ENCODE measurements at regions not wholly inside any gene's neighbourhood (a gene's known extent, or its start where the extent isn't known, plus 50 kb on each side); places are given as distances from the start of the nearest gene placed in this dataset.
"Not testable (repeated sequence)": the region's sequence is repeated elsewhere in the genome, so short reads cannot be mapped to it uniquely, and the experiment has no call there.

DNA sequence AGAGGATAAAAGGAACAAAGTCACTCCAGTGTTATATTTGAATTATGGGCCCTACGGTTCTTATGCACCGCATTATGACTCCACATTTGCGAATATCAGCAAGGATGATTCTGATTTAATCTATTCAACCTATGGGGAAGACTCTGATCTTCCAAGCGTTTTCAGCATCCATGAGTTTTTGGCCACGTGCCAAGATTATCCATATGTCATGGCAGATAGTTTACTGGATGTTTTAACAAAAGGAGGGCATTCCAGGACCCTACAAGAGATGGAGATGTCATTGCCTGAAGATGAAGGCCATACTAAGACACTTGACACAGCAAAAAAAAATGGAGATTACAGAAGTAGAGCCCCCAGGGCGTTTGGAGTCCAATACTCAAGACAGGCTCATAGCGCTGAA, 113.4 kb downstream of the IL12A start:
- peaks cover 3 to 16% of the 10 kb centered on the region in 2 donors for H3K27me3 Mint-ChIP-seq
- H3K4me1 Mint-ChIP-seq (ENCODE audit: low read depth in 2 of 2); H3K27ac Mint-ChIP-seq; H3K9me3 Mint-ChIP-seq; H3K4me3 Mint-ChIP-seq; DNase-seq (ENCODE audit: low spot score); ATAC-seq; H3K36me3 Mint-ChIP-seq: not testable (repeated sequence)

DNA sequence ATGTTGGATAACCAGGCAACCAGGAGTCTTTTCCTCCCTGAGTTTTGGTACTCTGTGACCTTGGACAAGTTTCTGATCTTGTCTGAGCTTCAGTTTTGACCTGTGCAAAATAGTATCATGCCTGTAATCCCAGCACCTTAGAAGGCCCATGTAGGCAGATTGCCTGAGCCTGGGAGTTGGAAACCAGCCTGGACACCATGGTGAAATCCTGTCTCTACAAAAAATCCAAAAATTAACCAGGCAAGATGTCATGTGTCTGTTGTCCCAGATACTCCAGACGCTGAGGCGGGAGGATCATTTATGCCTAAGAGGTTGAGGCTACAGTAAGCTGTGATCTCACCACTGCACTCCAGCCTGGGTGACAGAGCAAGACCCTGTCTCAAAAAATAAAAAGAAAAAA, 114.8 kb downstream of the IL12A start:
- Mint-ChIP-seq H3K4me1 (ENCODE audit: low read depth in 2 of 2) (no peaks in the 10 kb centered on the region), H3K27me3 (peaks cover 3 to 16% of the 10 kb centered on the region in 2 donors), H3K9me3 (no peaks in the 10 kb centered on the region), H3K27ac (no peak overlapping the region), H3K4me3 (no peak overlapping the region), H3K36me3 (no peaks in the 10 kb centered on the region)
- no peak for DNase-seq (ENCODE audit: low spot score)
- no peak for ATAC-seq

DNA sequence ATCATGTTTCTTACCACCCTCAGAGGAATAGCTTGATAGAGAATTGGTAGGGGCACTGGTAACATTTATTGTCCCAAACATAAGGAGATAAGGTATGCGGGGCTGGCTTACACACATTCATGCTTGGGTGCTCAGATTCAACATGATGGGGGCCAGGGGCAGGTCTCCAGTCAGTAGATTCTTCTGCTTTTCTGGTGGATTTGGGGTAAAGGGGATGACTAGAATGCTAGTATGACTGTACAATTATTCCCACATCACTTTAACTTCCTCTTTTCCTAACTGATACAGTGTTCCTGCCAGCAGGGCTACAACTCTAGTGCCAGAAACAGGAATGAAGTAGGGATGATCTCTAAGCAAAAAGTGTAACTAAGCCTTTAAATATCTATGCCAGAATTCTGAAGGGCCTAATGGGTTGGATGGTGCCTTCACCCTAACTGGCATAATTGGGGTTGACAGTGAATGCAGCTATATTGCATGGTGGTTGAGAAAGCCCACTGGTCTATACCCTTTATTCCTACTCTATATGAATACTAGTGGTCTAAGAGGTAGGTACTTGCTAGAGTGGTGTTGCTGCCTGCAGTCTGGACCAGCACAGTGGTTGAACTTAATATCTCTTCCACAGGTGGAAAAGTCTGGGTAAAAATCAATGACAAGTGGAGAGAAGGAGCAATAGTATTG, 117.4 kb downstream of the IL12A start:
- Mint-ChIP-seq H3K4me1 (ENCODE audit: low read depth in 2 of 2) (no peaks in the 10 kb centered on the region), H3K27ac (no peak overlapping the region), H3K9me3 (no peaks in the 10 kb centered on the region), H3K27me3 (peaks cover 3 to 6% of the 10 kb centered on the region in 2 donors), H3K4me3 (no peak overlapping the region), H3K36me3 (no peaks in the 10 kb centered on the region)
- DNase-seq (ENCODE audit: low spot score) (no peak), ATAC-seq (peak in 1 of 2 donors; percentile 51)

DNA sequence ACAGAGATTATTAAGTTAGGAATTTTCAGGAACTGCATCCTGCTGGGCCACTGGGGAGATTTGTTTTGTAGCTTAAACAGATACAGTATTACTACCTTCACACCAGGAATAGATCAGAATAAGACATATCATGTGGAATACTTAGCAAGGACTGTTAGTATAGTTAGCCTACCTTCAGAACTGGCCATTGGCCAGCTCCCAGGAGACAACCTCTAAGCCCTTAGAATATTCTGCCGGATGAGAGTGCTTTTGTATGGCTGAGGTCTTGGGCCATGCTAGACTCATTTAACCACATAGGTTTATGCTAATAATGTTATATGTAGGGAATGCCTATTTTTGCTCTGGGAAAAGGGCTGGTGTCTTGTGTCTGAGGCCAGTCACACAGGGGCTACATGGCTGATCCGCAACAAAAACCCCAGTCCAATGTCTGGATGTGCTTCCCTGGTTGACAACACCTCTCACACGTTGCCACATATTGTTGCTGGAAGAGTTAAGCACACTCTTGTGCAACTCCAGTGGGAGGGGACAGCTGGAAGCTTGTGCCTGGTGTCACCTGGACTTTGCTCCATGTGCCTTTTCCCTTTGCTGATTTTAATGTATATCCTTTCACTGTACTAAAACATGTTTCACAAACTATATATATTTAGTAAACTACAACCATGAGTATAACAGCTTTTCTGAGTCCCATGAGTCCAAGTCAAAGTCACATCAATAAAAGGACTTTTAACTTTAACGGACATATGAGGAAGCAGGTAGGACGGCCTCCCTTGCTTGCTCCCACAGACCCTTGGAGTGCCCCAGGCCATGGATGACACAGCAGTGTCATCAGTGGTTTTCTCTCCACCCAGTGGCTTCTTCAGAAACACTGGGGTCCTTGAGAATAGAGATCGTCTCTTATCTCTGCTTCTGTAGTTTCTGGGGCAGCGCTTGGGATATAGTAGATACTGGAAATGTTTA, 118.0 kb upstream of the C3orf80 start:
- Mint-ChIP-seq H3K27me3 (no peaks in the 10 kb centered on the region), H3K9me3 (no peaks in the 10 kb centered on the region), H3K27ac (no peak overlapping the region), H3K36me3 (no peaks in the 10 kb centered on the region), H3K4me3 (no peak overlapping the region), H3K4me1 (ENCODE audit: low read depth in 2 of 2) (no peaks in the 10 kb centered on the region)
- ATAC-seq = peak in 1 of 2 donors; percentile 32
- no peak for DNase-seq (ENCODE audit: low spot score)

DNA sequence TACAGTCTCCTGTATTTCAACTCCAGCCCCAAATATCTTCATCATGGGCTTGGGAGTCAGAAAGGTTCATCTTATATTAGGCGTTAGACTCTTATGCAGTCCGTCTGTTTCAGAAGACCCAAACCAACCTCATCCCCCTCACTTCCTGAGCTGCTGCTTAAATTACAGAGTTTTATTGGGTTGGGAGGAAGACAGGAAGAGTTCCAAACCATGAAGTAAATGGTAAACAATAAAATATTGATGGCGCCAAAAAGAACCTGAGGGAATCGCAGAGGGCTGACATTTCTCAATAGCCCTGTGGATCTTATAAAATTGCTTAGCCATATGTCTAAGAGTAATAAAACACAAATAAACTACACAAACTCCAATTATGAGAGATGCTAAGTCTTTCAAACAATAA, 116.9 kb upstream of the C3orf80 start:
- H3K9me3 Mint-ChIP-seq = no peaks in the 10 kb centered on the region
- no peaks in the 10 kb centered on the region for H3K27me3 Mint-ChIP-seq
- no peak overlapping the region for H3K27ac Mint-ChIP-seq
- no peak overlapping the region for H3K4me3 Mint-ChIP-seq
- no peak for DNase-seq (ENCODE audit: low spot score)
- H3K36me3 Mint-ChIP-seq = no peaks in the 10 kb centered on the region
- no peak for ATAC-seq
- no peaks in the 10 kb centered on the region for H3K4me1 Mint-ChIP-seq (ENCODE audit: low read depth in 2 of 2)

DNA sequence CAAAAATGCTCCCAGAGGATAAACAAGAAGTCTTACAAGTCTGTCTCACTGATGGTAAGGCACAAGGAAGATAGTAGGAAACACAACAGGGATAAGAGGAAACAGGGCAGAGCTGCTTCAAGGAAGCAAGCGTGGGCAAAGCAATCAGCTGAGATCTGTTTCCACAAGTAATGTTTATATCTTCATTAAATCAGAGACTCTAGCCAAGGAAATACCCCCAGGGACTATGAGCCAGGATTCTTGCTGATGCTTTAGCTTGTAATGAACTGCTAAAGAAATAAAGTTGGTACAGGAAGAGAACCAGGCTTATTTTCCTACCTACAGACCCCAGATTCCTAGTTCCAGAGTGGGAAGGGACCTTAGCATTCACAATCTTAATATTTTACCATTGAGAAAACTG, 112.7 kb upstream of the C3orf80 start:
- DNase-seq (ENCODE audit: low spot score) (no peak), ATAC-seq (no peak)
- Mint-ChIP-seq H3K4me1 (ENCODE audit: low read depth in 2 of 2) (no peaks in the 10 kb centered on the region), H3K4me3 (no peak overlapping the region), H3K27me3 (peaks cover 4 to 5% of the 10 kb centered on the region in 2 donors), H3K36me3 (no peaks in the 10 kb centered on the region), H3K9me3 (no peaks in the 10 kb centered on the region), H3K27ac (no peak overlapping the region)

DNA sequence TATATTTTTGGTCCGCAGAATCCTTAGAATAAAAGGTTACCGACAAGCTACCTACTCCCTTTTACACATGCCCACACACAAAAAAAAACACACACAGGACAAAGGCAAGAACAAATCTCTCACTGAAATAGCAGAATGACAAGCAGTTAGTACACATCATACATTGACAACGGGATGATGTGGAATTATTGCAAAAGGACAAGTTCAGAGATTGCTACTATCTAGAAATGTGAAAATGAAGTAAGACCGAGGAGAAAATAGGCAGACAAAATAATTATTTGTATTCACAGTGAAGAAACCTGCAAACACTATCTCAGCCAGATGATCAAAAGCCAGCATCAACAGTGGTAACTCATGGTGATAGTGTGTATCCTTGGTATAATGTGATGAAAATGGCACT, 112.2 kb upstream of the C3orf80 start:
- Mint-ChIP-seq H3K9me3 (no peaks in the 10 kb centered on the region), H3K36me3 (no peaks in the 10 kb centered on the region), H3K27me3 (peaks cover 5 to 9% of the 10 kb centered on the region in 2 donors), H3K4me3 (no peak overlapping the region), H3K4me1 (ENCODE audit: low read depth in 2 of 2) (no peaks in the 10 kb centered on the region), H3K27ac (no peak overlapping the region)
- no peak for DNase-seq (ENCODE audit: low spot score)
- no peak for ATAC-seq

DNA sequence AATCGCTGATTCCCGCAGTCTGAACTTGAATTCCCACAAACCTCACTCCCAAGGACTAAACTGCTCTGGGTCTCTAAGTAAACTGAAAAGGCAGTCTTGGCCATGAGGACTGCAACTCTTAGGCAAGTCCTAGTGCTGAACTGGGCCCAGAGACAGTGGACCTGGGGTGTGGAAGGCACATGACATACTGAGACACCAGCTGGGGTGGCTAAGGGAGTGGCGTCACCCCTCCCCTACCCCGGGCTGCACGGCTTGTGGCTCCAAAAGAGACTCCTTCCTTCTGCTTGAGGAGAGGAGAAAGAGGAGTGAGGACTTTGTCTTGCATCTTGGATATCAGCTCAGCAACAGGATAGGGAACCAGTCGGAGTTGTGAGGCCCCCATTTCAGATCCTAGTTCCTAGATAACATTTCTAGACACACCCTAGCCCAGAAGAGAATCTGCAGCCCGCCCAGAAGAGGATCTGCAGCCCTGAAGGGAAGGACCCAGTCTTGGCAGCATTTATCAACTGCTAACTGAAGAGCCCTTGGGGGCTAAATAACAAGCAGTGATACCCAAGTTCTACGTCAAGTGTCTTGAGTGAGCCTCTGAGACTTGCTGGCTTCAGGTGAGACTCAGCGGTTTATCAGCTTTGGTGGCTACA, 110.7 kb upstream of the C3orf80 start:
- H3K27me3 Mint-ChIP-seq = peaks cover 5 to 20% of the 10 kb centered on the region in 2 donors
- ATAC-seq (peak in 1 of 2 donors; percentile 40), DNase-seq (ENCODE audit: low spot score) (no peak)
- H3K4me1 Mint-ChIP-seq (ENCODE audit: low read depth in 2 of 2) = no peaks in the 10 kb centered on the region
- H3K4me3 Mint-ChIP-seq = no peak overlapping the region
- peaks cover 3% of the 10 kb centered on the region for H3K9me3 Mint-ChIP-seq
- peaks cover 5% of the 10 kb centered on the region for H3K36me3 Mint-ChIP-seq
- H3K27ac Mint-ChIP-seq = no peak overlapping the region

DNA sequence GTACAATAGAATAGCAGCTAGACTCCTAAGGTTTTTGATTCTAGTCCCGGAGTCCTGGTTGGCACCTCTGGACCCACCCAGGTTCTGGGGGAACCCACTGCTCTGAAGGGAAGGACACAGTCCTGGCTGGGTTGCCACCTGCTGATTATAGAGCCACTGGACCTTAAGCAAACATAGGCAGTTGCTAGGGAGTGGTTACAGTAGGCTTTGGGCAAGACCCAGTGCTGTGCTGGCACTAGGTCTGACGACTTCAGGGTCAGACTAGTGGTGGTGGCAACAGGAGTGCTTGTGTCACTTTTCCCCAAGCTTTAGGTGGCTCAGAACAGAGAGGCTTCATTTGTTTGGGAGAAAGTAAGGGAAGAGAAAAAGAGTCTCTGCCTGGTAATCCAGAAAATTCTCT, 109.8 kb upstream of the C3orf80 start:
- peaks cover 5 to 22% of the 10 kb centered on the region in 2 donors for H3K27me3 Mint-ChIP-seq
- peak; percentile 9 to 48 for ATAC-seq
- H3K9me3 Mint-ChIP-seq = peaks cover 3% of the 10 kb centered on the region
- peaks cover 5% of the 10 kb centered on the region for H3K36me3 Mint-ChIP-seq
- no peak overlapping the region for H3K27ac Mint-ChIP-seq
- DNase-seq (ENCODE audit: low spot score) = no peak
- H3K4me3 Mint-ChIP-seq = no peak overlapping the region
- no peaks in the 10 kb centered on the region for H3K4me1 Mint-ChIP-seq (ENCODE audit: low read depth in 2 of 2)

DNA sequence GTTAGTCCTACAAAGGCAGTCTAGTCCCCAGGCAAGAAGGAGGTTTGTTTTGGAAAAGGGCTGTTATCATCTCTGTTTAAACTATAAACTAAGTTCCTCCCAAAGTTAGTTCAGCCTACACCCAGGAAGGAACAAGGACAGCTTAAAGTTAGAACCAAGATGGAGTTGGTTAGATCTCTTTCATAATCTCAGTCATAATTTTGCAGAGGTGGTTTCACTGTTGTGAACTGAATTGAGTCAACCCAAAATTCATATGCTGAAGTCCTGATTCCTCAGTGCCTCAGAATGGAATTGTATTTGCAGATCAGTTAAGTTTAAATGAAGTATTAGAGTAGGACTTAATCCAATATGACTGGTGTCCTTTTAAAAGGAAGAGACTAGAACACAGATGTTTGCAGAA, 101.0 kb upstream of the C3orf80 start:
- H3K4me3 Mint-ChIP-seq = no peak overlapping the region
- DNase-seq (ENCODE audit: low spot score) (no peak), ATAC-seq (peak in 1 of 2 donors; percentile 48)
- H3K27me3 Mint-ChIP-seq = peaks cover 8 to 15% of the 10 kb centered on the region in 2 donors
- no peaks in the 10 kb centered on the region for H3K9me3 Mint-ChIP-seq
- peaks cover 1 to 5% of the 10 kb centered on the region in 2 donors for H3K4me1 Mint-ChIP-seq (ENCODE audit: low read depth in 2 of 2)
- no peaks in the 10 kb centered on the region for H3K36me3 Mint-ChIP-seq
- no peak overlapping the region for H3K27ac Mint-ChIP-seq

DNA sequence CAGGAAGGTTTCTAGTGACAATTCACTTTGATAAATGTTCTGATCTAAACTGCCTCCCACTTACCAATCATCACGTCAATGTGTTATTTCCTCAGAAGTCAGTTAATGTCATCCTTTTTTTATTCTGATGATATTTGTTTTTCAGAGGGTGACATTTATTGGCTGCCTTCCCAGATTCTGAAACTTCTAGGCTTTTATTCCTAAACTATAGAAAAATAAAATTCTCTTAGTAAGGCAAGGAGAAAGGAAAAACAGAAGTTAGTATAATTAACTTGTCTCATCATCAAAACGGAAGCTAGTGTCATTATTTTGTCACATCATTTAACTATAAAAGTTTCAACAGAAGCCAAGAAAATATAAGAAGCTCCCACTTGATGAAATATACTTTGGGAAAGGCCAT, 100.0 kb upstream of the C3orf80 start:
- ATAC-seq = no peak
- H3K4me3 Mint-ChIP-seq = no peak overlapping the region

DNA sequence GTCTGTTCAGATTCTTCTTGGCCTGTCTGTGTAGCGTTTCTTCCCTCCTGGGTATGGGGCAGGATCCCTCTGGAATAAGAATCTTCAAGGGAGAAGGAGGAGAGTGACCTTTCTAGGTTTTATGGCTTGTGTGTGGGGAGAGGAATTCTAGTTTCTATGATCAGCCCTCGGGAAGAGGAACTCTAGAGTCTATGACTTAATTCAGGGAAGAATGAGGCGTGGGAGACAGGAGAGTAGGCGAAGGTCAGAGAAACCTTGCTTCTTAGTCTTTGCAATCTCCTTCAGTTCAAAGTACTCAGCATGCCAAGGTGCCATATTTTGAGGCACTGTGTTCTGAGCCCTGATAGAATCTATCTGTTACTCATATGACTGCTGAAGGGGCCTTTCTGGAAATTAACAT, 99.2 kb upstream of the C3orf80 start:
- H3K4me3 Mint-ChIP-seq = no peak overlapping the region
- no peaks in the 10 kb centered on the region for H3K9me3 Mint-ChIP-seq
- peaks cover 11 to 15% of the 10 kb centered on the region in 2 donors for H3K27me3 Mint-ChIP-seq
- H3K27ac Mint-ChIP-seq = no peak overlapping the region
- peaks cover 4 to 14% of the 10 kb centered on the region in 2 donors for H3K4me1 Mint-ChIP-seq (ENCODE audit: low read depth in 2 of 2)
- no peaks in the 10 kb centered on the region for H3K36me3 Mint-ChIP-seq
- ATAC-seq = no peak
- DNase-seq (ENCODE audit: low spot score) = no peak

More for the DNA sequence above, 100.0 kb upstream of the C3orf80 start:
- no peak for DNase-seq (ENCODE audit: low spot score)
- Mint-ChIP-seq H3K4me1 (ENCODE audit: low read depth in 2 of 2) (peaks cover 4 to 14% of the 10 kb centered on the region in 2 donors), H3K9me3 (no peaks in the 10 kb centered on the region), H3K27me3 (peaks cover 11 to 20% of the 10 kb centered on the region in 2 donors), H3K27ac (no peak overlapping the region), H3K36me3 (no peaks in the 10 kb centered on the region)

DNA sequence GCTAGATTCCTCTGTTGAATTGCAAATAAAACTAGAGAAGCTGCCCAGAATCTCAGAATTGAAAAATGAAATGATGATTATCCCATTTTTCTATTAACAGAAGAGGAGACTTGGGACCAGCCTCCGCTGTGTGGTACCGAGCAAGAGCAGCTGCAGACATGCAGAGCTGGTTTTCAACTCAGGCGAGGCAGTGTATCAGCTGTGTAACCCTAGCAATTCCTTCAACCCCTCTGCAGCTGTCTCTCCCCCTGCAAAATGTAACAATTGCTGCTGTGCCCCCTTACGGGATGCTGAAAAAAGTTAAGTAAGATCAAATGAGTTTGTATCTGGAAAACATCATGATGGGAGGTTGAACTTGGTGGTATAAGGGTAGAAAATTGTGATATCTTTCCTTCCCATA, 98.5 kb upstream of the C3orf80 start:
- DNase-seq (ENCODE audit: low spot score) (no peak), ATAC-seq (no peak)
- Mint-ChIP-seq H3K4me3 (no peak overlapping the region), H3K9me3 (no peaks in the 10 kb centered on the region), H3K4me1 (ENCODE audit: low read depth in 2 of 2) (peaks cover 4 to 14% of the 10 kb centered on the region in 2 donors), H3K27me3 (peaks cover 11 to 15% of the 10 kb centered on the region in 2 donors), H3K36me3 (no peaks in the 10 kb centered on the region), H3K27ac (no peak overlapping the region)

DNA sequence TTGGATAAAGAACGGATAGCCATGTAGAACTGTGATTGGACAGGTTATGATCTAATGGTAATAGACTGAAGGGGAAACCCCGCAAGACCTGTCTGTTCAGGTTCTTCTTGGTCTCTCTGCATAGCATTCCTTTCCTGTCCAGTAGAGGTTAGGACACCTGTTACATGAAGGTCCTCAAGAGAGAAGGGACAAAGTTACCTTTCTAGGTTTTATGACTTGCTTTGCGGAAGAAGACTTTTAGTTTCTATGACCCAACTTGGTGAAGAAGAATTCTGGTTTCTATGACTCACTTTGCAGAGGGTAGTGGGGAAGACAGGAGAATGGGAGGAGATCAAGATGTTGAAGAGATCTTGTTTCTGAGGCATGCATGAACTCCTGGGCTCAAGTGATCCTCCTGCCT, 97.9 kb upstream of the C3orf80 start:
- peaks cover 4 to 14% of the 10 kb centered on the region in 2 donors for H3K4me1 Mint-ChIP-seq (ENCODE audit: low read depth in 2 of 2)
- no peak overlapping the region for H3K27ac Mint-ChIP-seq
- H3K27me3 Mint-ChIP-seq = peaks cover 11 to 15% of the 10 kb centered on the region in 2 donors
- DNase-seq (ENCODE audit: low spot score) (no peak), ATAC-seq (no peak)
- no peaks in the 10 kb centered on the region for H3K36me3 Mint-ChIP-seq
- no peak overlapping the region for H3K4me3 Mint-ChIP-seq
- no peaks in the 10 kb centered on the region for H3K9me3 Mint-ChIP-seq

Data from natural killer cell treated with Interleukin-12 subunit alpha and Interleukin-12 subunit beta and Interleukin-15 and Interleukin-18, amount 100 ng/mL, for 72 hours (primary cell).